Esophagus squamous epithelium (tissue), 4 donors: ENCODE measurements at regions not wholly inside any gene's neighbourhood (a gene's known extent, or its start where the extent isn't known, plus 50 kb on each side); places are given as distances from the start of the nearest gene placed in this dataset.

Source experiments
- POLR2A ChIP-seq, 4 donors: fragments of 450-650 bp; IDR thresholded peaks; one replicate each; pipeline ENCODE4 v1.6.1; 2017; ENCODE audit warnings: antibody characterized with exemption in 4 of 4, mild to moderate bottlenecking in 4 of 4, moderate library complexity in 3 of 4
- TF ChIP-seq, protein P1 (sequence below), 6 experiments: fragments of 450-650 bp in 4 of 6; fragments of 200-600 bp in 2 of 6; sonication (generic) in 2 of 6; IDR thresholded peaks; one replicate each; pipeline ENCODE4 v1.5.1; 2016 to 2019; ENCODE audit warnings: antibody characterized with exemption in 6 of 6, mild to moderate bottlenecking in 4 of 6, moderate library complexity in 4 of 6

DNA sequence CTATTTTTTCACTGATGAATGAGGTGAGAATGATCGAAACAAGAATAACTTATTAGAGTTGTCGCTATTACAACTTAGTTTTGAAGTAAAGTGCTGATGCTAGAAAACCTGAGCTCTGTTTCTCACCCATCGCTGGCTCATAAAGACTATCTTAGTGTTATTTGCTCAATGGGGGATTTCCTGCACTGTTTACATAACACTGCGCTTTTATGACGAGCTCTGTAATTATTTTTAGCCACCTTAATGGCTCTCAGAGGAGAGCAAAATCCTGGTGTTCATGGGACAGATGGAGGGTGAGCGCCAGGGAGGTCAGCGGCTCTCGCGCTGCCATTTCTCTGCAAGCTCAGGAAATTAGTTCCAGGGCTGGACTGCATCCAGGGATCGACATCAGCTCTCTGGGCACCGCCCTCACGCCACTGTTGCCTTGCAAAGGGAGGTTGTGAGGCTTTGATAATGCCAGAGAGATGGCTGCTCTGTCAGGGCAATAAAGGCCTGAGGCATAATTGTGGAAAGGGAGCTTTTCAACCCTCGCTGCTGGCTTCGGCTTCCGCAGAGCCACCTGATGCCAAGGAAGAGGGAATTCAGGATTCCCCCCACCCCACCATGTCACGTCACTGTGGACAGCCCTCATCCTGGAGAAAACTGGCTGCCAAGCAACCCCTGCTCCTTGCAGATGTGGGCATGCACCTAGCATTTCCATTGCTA lies 72.0 kb downstream of the DACT2 start:
- TF ChIP-seq, protein P1, sequence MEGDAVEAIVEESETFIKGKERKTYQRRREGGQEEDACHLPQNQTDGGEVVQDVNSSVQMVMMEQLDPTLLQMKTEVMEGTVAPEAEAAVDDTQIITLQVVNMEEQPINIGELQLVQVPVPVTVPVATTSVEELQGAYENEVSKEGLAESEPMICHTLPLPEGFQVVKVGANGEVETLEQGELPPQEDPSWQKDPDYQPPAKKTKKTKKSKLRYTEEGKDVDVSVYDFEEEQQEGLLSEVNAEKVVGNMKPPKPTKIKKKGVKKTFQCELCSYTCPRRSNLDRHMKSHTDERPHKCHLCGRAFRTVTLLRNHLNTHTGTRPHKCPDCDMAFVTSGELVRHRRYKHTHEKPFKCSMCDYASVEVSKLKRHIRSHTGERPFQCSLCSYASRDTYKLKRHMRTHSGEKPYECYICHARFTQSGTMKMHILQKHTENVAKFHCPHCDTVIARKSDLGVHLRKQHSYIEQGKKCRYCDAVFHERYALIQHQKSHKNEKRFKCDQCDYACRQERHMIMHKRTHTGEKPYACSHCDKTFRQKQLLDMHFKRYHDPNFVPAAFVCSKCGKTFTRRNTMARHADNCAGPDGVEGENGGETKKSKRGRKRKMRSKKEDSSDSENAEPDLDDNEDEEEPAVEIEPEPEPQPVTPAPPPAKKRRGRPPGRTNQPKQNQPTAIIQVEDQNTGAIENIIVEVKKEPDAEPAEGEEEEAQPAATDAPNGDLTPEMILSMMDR (IDR thresholded peaks at IDR 0.05): no peak
- no peak for TF ChIP-seq POLR2A (IDR thresholded peaks at IDR 0.05)
